Lower lobe of right lung (tissue), 2 donors: ENCODE measurements at regions not wholly inside any gene's neighbourhood (a gene's known extent, or its start where the extent isn't known, plus 50 kb on each side); places are given as distances from the start of the nearest gene placed in this dataset.

Experiments used
- ATAC-seq, 2 donors: fragments of 200-7000 bp; cut with Tn5 transposase; one replicate each; pipeline ENCODE4 v1.9.1; 2020 to 2022; ENCODE audit warnings: mild to moderate bottlenecking in 2 of 2, moderate library complexity in 2 of 2
- DNase-seq: peaks from one replicate; pipeline ENCODE4 v3.0.0-alpha.2; 2020
- H3K27ac ChIP-seq: fragments of 200-600 bp; one replicate; pipeline ENCODE4 v1.8.0; 2022
- H3K27me3 ChIP-seq: fragments of 200-600 bp; one replicate; pipeline ENCODE4 v1.8.0; 2022; ENCODE audit warnings: low read depth
- H3K36me3 ChIP-seq: fragments of 200-600 bp; one replicate; pipeline ENCODE4 v1.8.0; 2022; ENCODE audit warnings: mild to moderate bottlenecking
- H3K4me1 ChIP-seq: fragments of 200-600 bp; one replicate; pipeline ENCODE4 v1.8.0; 2022
- H3K4me3 ChIP-seq: fragments of 200-600 bp; one replicate; pipeline ENCODE4 v1.8.0; 2022; ENCODE audit warnings: mild to moderate bottlenecking
- H3K9me3 ChIP-seq: fragments of 200-600 bp; one replicate; pipeline ENCODE4 v1.8.0; 2022
- intact Hi-C: fragments of 100-400 bp; cut with DNase I; formaldehyde crosslinking; loops from one replicate; pipeline ENCODE4 v1.11.0; 2022
- TF ChIP-seq, protein P1 (sequence below): fragments of 200-600 bp; IDR thresholded peaks from one replicate; pipeline ENCODE4 v1.8.0; 2022; ENCODE audit warnings: antibody characterized with exemption, mild to moderate bottlenecking
- donor health status: DM: no; HTN: yes; CAD: no; lungs with severe emphysema.

DNA sequence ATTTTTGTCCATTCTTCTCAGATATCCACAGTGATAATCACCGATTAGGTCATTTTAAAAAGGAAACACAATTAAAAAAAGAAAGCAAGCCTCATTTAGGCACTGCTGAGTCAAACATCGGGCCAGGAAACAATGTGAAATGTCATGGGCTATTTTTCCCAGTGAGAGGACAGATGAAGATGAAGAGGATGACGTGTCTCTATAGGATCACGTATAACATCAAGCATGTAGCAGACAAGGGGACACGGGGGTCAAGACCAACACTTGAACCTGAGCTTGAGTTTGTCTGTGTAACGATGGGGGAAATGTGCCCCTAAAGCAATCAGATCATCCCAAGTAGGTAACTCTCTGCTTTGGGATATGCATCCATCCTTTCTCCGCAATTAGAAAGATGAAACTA, 553.2 kb downstream of the CD83 start:
- Histone ChIP-seq H3K4me1 (no peaks in the 10 kb centered on the region), H3K27ac (no peak overlapping the region), H3K36me3 (no peaks in the 10 kb centered on the region), H3K9me3 (no peaks in the 10 kb centered on the region), H3K27me3 (no peaks in the 10 kb centered on the region), H3K4me3 (no peak overlapping the region)
- TF ChIP-seq, protein P1, sequence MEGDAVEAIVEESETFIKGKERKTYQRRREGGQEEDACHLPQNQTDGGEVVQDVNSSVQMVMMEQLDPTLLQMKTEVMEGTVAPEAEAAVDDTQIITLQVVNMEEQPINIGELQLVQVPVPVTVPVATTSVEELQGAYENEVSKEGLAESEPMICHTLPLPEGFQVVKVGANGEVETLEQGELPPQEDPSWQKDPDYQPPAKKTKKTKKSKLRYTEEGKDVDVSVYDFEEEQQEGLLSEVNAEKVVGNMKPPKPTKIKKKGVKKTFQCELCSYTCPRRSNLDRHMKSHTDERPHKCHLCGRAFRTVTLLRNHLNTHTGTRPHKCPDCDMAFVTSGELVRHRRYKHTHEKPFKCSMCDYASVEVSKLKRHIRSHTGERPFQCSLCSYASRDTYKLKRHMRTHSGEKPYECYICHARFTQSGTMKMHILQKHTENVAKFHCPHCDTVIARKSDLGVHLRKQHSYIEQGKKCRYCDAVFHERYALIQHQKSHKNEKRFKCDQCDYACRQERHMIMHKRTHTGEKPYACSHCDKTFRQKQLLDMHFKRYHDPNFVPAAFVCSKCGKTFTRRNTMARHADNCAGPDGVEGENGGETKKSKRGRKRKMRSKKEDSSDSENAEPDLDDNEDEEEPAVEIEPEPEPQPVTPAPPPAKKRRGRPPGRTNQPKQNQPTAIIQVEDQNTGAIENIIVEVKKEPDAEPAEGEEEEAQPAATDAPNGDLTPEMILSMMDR, result no peak
- DNase-seq (no peak), ATAC-seq (no peak)
- intact Hi-C loops, result no loop called here

DNA sequence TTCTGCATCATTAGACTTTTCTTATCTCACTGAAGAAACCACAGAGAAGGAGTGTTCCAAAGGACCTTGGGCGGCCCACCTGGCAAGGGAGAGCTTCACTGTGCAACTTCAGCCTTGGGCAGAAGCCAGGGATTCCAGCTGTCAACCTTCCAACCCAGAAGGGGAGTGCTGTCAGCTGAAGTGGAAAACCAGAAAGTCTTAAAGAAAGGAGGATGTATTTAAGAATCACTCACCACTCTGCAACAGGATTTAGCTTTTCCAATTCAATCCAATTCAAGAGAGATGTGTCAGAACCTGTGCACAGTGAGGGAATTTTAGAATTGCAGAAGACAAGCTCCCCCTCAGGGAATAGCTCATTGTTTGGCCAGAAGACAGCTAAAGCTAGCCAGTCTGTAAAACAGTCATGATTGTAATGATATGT, 553.7 kb downstream of the CD83 start:
- no peak overlapping the region for H3K27ac ChIP-seq
- intact Hi-C loops, result no loop called here
- H3K27me3 ChIP-seq, result no peaks in the 10 kb centered on the region
- no peaks in the 10 kb centered on the region for H3K36me3 ChIP-seq
- H3K9me3 ChIP-seq, result no peaks in the 10 kb centered on the region
- H3K4me1 ChIP-seq, result no peaks in the 10 kb centered on the region
- DNase-seq, result no peak
- no peak overlapping the region for H3K4me3 ChIP-seq
- TF ChIP-seq, protein P1, result no peak
- ATAC-seq, result no peak

DNA sequence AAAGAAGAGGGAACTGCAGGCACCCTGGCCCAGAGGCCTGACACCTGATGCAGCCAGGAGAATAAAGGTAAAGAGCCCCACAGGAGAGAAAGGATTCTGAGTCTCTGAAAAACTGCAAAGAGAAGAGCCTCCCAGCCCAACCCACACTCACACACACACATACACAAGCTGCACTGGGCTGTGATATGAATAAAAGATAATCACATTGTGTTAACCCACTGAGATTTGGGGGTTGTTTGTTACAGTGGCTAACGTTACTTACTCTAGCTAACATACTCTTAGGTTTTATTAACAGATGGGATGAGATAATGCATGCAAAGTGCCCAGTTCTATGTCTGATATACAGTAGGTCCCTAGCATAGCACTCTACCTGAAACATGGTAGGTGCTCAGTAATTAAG, 554.4 kb downstream of the CD83 start:
- Histone ChIP-seq H3K27me3 (no peaks in the 10 kb centered on the region), H3K4me1 (no peaks in the 10 kb centered on the region), H3K4me3 (no peak overlapping the region), H3K9me3 (no peaks in the 10 kb centered on the region), H3K36me3 (no peaks in the 10 kb centered on the region), H3K27ac (no peak overlapping the region)
- TF ChIP-seq, protein P1, result no peak
- no peak for ATAC-seq
- intact Hi-C loops, result no loop called here
- no peak for DNase-seq

DNA sequence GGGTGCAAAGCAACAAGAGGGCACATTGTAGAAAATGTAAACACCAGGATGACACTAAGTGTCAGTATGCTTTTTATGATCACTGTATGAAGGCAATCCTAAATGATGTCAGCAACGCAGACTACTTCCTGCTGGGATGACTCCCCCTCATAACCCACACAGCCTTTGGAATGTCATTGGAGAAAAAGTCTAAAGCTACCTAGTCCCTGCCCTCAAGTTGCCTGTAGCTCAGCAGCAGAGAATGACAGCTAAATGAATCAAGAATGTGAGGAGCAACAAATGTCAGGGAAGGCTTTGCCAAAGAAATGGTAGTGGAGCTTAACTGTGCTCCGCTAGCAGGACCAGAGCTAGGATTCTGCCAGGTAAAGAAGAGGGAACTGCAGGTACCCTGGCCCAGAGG, 555.6 kb downstream of the CD83 start:
- no peak for ATAC-seq
- no peaks in the 10 kb centered on the region for H3K27me3 ChIP-seq
- TF ChIP-seq, protein P1, result no peak
- no peaks in the 10 kb centered on the region for H3K36me3 ChIP-seq
- H3K9me3 ChIP-seq, result no peaks in the 10 kb centered on the region
- intact Hi-C loops, result no loop called here
- H3K4me3 ChIP-seq, result no peak overlapping the region
- no peak for DNase-seq
- H3K4me1 ChIP-seq, result no peaks in the 10 kb centered on the region
- H3K27ac ChIP-seq, result no peak overlapping the region

DNA sequence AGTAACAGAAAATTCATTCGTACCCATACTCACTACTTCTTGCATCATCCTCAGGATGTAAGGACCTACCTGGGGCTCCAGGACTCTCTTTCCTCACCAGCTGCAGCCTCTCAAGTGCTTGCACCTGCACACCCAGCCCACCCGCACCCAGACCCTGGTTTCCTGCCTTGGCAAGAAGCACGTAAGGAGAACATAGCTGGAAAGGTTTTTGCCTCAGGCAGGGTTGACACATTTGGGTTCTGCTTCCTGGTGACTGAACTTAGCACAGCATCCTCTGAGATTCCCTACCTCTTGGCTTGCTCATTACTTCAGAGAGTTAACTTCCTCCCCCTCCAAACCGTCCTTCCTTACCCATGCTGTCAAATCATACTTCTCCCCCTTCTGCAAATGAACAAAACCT, 556.9 kb downstream of the CD83 start:
- H3K4me3 ChIP-seq, result no peak overlapping the region
- DNase-seq (no peak), ATAC-seq (no peak)
- intact Hi-C loops, result no loop called here
- H3K36me3 ChIP-seq, result no peaks in the 10 kb centered on the region
- TF ChIP-seq, protein P1, result no peak
- H3K27me3 ChIP-seq, result no peaks in the 10 kb centered on the region
- no peaks in the 10 kb centered on the region for H3K4me1 ChIP-seq
- H3K9me3 ChIP-seq, result no peaks in the 10 kb centered on the region
- H3K27ac ChIP-seq, result no peak overlapping the region
